ENCODE measurements at regions not wholly inside any gene's neighbourhood (a gene's known extent, or its start where the extent isn't known, plus 50 kb on each side); places are given as distances from the start of the nearest gene placed in this dataset.

DNA sequence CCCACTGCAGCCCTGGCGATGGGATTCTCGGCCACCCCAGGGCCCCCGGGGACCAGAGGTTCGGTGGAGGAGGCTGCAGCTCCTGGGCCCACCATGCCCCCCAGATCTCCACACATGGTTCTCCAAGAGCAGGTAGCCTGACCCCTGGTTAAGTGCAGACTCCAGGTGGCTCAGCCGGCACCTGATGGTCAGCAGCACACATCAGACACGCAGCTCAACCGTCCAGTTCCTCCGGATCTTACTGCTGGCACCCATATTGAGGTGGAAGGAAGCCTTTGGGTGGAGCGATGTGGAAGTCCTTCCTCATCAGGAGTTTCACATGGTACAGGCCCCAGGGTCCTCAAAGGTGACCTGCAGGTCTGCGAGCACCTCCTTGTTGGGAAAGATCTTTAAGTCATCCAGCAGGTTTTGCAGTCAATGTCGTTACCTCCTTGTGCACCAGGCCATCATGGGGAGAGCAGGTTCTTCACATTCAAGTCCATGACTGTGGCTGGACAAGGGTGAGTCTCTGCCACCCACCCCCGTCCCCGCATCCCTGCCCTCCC is 74.2 kb upstream of the EEPD1 start:
- ATAC-seq: no peak
- intact Hi-C loops (cut with DNase I, micrococcal nuclease): no loop called here

DNA sequence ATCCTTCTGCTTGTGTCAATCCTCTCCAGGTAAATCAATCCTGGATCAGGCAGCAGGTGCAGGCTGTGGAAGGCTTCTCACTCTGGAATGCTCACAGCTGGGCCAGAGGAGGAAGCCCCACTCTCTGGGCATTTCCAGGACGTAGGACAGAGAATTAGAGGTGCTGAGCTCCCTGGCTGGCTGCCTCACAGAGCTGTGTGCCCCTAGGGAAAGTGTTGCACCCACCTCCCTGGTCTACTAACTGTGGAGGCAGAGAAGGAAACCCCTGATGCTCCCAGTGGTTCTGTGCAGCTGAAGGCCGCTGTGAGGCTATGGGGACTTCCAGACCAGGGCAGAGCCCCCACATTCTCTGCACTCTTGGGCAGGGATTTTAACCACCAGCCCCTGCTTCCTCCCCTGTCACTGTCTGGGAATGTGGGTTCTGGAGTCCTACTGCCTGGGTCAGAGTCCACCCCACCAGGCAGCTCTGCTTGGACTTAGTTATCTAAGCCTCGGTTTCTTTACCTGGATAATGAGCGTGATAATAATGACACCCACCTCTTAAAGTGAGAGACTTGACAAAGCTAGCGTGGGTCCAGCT is 73.5 kb upstream of the EEPD1 start:
- DNase-seq (no peak), ATAC-seq (no peak)
- intact Hi-C loops (cut with DNase I, micrococcal nuclease): no loop called here

More for the DNA sequence above, 74.2 kb upstream of the EEPD1 start:
- no peak for DNase-seq

DNA sequence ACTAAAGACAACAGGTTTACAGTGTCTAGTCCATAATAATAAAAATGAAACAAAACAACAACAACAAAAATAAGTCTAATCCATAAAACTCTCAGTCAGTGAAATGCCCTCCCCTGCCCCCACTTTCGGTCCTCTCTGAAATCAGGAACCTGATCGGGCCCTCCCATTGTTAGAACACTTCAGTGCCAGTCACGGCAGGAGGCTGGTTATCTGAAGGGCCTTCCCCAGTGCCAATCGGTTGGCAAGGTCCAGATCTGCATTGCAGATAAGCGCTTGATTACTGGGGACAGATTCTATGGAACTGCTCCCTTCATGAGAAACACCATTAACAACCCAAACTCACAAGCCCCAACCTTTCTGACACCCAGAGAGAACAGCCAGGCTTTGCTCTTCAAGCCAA is 72.2 kb upstream of the EEPD1 start:
- intact Hi-C loops (cut with DNase I, micrococcal nuclease): no loop called here
- ATAC-seq: no peak
- DNase-seq: no peak

DNA sequence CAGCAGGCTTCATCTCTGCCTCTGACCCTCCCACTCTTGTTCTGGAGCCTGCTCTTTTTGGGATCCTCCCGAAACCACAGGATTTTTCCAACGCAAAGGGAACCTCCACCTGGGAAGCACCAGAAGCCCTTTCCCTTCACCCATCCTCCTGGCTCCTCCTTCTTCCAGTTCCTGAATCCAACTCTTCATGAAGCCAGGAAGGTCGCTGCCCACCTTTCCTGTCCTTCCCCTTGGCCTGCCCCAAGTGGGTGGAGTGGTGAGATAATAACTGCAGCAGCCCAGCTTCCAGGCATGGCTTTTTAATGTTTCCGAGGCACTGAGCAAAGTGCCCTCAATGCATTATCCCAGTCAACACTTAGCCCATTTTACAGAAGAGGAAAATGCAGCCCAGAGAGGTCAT is 70.8 kb upstream of the EEPD1 start:
- ATAC-seq: no peak
- intact Hi-C loops (cut with DNase I, micrococcal nuclease): no loop called here

DNA sequence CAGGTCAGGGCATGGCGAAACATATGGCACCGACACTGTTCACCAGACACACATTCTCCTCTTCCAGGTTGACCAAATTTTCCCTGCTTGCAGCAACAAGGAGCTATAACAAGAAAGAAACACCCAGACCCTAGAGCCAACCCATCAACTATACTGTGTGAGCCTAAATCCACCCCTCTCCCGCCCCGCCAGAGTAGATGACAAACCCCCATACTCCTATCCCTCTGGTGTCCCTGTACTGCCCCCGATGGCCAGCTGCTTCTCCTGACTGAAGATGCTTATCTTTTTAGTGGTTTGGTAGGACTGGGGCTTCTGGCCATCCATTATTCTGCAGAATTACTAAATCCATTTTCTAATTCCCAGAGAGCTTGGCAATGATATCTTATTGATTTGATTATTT is 70.1 kb upstream of the EEPD1 start:
- DNase-seq: no peak
- ATAC-seq: no peak
- intact Hi-C loops (cut with DNase I, micrococcal nuclease): no loop called here

More for the DNA sequence above, 70.8 kb upstream of the EEPD1 start:
- no peak for DNase-seq

DNA sequence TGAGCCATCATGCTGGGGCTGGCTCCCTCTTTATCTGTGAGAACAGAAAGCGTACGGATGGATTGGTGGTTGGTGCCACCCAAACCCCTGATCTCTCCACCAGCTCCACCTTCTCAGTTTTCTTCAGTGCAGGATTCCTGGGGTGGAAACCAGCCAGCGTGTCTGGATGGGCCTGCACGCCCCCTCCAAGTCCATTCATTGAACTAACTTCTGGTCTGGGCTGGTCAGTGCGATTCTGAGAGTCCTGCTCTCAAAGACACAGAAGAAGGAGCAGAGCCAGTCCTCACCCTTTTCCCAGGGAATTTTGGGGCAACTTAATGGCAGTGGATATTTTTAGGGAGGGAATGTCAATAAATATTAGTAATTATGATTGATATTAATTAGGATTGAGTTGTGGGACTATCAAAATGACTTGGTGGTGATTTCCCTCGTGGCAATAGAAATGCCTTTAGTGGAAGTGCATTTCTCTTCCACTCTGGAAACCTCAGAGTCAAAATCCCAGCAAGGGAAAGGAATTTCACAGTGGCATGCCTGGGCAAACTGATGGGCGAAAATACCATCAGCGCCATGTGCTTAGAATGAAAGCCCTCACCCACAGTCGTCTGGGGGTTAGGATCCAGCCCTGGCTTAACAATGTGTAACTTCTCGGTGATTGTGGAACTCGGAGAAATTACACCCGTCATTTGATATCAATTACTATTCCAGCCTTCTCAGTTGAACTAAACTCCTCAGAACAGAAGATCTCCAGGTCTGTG is 69.3 kb upstream of the EEPD1 start:
- intact Hi-C loops (cut with DNase I, micrococcal nuclease): no loop called here
- ATAC-seq (no peak), DNase-seq (no peak)

DNA sequence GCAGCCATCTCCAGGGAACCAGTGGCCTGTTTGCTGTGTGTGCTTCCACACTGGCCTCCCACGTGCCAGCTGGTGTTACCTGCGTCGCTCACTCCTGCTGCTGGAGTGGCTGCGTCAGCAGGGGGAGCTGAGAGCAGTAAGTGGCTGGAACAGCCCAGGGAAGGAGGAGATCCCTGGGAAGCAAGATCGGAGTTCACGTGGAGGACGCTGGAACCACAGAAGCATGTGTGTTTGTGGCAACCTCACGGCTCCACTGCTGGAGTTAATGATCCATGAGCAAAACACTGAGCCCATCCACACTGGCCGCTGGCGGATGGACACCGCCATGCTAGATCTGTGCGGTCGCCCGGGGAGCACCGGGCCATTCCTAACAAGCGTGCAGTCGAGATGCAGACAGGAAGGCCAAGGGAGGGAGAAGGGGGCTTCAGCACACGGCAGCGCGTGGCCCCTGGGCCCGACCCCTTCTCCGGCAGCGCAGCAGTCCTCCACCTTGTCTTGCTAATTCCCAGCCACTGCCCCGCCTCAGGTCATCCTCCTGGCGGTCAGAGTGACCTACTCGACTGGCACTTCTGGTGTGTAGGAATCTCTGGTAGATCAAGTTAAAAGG is 68.5 kb upstream of the EEPD1 start:
- DNase-seq (peak; percentile 63 to 76), ATAC-seq (peak; percentile 100)
- intact Hi-C loops (cut with DNase I, micrococcal nuclease): no loop called here

DNA sequence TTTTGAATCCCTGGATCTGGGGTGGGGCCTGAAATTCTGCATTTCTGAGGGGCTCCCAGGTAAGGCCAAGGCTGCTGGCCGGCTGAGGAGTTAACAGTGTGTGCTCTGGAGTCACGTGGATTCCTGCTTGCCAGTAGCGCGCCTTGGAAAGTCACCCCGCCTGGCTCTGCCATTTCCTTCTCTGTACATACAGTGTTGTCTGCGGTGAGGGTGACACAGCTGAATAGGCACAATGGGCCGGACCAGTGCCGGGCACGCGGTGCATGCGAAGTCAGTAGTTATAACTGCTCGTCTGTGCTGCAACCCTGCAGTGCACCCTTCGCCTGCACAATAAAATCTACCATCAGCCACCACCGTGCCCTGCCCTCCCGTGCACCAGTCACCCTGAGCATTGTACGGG is 68.0 kb upstream of the EEPD1 start:
- no peak for ATAC-seq
- intact Hi-C loops (cut with DNase I, micrococcal nuclease): no loop called here
- DNase-seq: no peak

DNA sequence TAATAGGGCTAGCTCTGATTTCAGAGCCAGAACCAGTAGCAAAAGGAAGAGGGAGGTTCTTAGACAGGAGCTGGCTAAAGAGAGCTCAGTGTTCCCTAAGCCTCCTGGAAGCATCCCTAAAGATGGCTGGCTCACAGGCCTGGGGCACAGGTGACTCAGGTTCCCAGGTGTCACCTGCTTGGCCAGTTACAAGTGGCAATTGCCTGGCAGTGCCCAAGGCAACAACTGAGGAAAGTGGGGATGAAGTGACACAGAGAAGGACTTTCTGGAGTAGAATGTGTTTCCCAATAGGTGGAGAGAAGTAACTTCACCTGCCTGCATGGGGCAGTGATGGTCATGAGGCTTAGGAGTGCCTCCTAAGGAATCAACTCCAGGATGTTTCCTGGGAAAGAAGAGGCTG is 66.5 kb upstream of the EEPD1 start:
- ATAC-seq: no peak
- DNase-seq: no peak
- intact Hi-C loops (cut with DNase I, micrococcal nuclease): no loop called here

DNA sequence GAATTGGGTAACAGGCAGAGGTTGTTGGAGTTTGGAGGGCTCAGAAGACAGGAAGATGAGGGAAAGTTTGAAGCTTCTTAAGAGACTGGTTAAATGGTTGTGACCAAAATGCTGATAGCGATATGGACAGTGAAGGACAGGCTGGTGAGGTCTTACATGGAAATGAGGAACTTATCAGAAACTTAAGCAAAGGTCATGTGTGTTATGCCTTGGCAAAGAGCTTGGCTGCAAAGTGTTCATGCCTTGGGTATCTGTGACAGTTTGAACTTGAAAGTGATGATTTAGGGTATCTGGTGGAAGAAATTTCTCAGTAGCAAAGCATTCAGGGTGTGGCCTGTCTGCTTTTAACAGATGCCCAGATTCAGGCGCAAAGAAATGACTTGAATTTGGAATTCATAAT is 64.5 kb upstream of the EEPD1 start:
- DNase-seq (no peak), ATAC-seq (no peak)
- intact Hi-C loops (cut with DNase I, micrococcal nuclease): no loop called here

DNA sequence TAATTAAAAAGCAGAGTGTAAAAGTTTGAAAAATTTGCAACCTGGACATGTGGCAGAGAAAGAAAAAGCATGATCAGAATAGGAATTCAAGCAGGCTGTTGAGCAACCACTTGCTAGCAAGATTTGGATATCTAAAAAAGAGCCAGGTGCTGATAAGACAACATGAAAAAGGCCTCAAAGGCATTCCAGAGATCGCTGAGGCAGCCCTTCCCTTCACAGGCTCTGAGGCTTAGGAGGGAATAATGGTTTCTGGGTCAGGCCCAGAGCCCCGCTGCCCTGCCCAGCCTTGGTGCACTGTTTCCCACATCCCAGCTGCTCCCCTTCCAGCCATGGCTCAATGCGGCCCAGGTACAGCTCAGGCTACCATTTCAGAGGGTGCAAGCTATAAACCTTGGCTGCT is 64.1 kb upstream of the EEPD1 start:
- DNase-seq: no peak
- intact Hi-C loops (cut with DNase I, micrococcal nuclease): no loop called here
- no peak for ATAC-seq

DNA sequence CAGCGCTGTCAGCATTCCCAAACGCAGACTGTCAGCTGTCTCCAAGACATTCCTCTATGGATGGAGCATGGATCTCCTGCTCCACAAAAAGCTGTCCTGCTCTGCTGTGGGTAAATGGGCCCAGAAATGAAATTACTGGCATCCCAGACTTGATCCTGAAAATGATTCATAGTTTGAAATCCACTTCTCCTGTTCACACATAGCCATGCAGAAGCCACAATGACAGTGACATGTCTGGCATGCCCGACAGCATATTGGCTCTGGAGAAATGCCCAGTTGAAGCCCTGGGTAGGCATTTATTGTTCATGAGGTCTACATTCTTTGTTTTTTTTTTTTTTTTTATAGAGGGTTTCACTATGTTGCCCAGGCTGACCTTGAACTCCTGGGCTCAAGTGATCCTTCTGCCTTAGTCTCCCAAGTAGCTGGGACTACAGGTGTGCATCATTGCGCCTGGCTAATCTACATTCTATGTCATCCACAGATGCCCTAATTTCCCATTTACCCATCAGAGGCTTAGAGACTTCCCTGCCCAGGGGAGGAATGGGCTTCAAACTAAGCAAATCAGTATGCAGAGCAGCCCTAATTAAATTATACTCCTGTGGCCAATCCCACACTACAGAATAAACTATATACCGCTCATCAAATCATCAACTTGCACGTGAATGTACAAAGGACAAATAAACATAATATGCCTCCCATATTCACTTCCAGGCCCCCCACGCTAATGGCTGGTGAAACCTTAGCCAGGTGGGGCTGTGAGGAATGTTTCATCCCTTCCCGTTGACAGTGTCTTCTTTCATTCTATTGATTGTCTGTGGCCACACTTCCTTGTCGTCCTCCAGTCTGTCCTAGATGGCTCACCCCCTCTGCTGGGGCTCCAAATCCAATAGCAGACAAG is 61.8 kb upstream of the EEPD1 start:
- intact Hi-C loops (cut with DNase I, micrococcal nuclease): no loop called here
- DNase-seq (no peak), ATAC-seq (no peak)

DNA sequence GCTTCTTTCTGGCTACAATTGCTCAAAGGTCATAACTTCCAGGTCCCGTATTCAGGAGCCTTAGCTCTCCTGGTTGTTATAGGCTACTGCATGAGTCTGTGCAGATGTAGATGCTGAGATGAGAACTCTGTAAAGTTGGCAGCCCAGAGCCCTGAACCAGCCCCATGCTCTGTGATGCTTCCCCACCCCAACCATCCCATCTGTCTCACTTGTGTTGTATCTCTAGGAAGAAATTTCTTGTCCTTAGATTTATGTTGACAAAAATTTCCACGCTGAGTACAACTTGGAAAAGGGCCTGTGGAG is 61.2 kb upstream of the EEPD1 start:
- DNase-seq (no peak), ATAC-seq (no peak)
- intact Hi-C loops (cut with DNase I, micrococcal nuclease): no loop called here

DNA sequence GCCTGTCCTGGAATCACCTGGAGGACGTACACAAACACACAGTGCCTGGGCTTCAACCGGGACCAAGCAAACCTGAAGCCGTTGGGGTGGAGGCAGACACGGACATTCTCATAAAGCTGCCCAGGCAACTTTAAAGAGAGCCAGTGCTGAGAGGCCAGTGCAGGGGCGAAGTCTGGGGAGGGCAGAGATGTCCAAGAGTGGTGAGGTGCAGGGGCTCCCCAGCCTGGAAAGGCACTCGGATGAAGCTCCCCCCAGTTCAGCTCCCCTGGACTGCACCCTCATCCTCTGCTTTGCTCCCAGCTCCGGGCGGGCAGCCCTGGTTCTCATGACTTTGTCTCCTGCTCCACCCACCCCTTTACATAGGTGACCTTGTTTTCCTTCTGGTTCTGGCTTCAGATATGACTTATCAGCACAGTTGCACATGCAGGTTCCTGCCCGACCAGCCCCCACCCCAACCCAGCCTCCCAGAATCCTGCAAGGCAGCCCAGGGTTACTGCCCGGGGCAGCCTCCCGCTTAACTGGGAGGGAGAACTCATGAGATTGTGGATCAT is 60.8 kb upstream of the EEPD1 start:
- intact Hi-C loops (cut with DNase I, micrococcal nuclease): no loop called here
- no peak for DNase-seq
- ATAC-seq: no peak

DNA sequence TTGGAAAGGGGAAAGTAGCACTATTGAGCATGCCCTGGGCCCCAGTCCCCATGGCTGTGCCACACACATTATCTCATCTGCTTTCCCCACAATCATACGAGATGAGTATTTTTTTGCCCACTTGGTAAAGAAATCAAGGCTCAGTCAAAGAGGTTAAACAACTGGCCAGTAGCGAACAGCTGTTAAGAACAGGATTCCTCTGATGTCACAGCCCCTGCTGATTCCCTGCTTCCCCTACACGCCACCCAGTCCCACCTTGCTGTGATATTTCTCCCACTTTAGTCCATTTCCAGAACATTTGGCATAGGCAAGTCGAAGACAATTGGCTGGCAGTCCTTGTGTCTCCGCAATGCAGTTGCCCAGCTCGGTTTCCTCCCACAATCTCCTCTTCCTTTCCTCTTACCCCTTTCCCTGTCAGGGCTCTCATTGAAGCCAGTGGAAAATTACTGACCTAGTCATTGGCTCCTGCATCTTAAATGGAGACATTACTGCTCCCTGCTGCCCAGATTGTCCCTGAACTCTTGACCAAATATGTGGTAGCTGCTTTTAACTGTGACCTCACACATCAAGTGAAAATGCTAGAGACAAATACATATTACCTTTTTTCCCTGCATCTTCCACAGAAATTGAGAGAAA is 56.5 kb upstream of the EEPD1 start:
- DNase-seq (no peak), ATAC-seq (no peak)
- intact Hi-C loops (cut with DNase I, micrococcal nuclease): no loop called here

DNA sequence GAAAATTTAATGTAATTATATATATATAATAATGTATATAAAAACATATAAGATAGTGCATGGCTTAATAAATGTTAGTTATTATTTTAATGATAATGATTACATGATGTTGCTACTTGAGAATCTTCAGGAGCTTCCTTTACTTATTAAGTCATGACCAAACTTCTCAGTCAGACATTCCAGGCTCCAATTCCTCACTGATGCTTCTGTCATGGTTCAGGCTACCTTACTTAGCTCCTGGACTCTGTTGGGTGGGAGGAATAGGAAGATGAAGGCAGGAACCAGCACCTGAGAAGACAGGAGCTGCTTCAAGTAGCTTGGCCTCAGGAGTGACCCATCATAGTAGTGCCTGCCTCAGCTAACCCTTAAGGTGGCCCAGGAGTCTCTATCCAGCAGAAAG is 55.0 kb upstream of the EEPD1 start:
- intact Hi-C loops (cut with DNase I, micrococcal nuclease): no loop called here
- DNase-seq (no peak), ATAC-seq (no peak)

DNA sequence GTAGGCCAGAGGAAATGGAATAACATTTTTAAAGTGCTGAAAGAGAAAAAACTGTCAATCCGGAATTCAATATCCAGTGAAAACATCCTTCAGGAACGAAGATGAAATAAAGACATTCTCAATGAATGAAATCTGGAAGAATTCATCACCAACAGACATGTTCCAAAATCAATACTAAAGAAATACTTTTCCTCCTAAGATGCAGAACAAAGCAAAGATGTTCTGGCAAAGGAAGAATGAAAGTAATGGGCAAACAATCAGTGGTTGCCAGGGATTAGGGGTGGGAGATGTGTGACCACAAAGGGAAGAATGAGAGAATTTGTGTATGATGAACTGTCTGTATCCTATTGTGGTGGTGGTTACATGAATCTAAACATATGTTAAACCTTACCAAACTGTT is 52.8 kb upstream of the EEPD1 start:
- intact Hi-C loops (cut with DNase I, micrococcal nuclease): no loop called here
- no peak for ATAC-seq
- DNase-seq: no peak

DNA sequence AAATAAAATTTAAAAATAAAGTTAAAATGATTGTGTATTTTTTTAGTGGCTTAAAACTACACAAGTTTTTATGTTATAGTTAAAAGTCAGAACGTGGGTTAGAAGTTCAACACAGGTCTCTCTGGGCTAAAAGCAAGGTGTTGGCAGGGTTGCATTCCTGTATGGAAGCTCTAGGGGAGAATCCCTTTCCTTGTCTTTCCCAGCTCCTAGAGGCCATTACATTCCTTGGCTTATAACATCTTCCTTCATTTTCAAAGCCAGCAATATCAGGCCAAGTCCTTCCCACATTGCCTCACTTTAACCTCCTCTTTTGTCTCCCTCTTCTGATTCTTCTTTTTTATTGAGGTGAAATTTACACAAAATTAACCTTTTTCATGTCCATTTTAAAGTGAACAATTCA is 52.4 kb upstream of the EEPD1 start:
- no peak for DNase-seq
- ATAC-seq: no peak
- intact Hi-C loops (cut with DNase I, micrococcal nuclease): no loop called here
